OCI-LY1 (cell line): ENCODE measurements at regions not wholly inside any gene's neighbourhood (a gene's known extent, or its start where the extent isn't known, plus 50 kb on each side); places are given as distances from the start of the nearest gene placed in this dataset.

Experiments
- H2AFZ ChIP-seq: fragments of 200-600 bp; sonication (generic), shearing (Covaris generic); 2 replicates; pipeline ENCODE4 v1.6.0; 2014; ENCODE audit warnings: antibody characterized with exemption, mild to moderate bottlenecking, low read length
- H3F3A ChIP-seq: fragments of 200-600 bp; sonication (generic), shearing (Covaris generic); 2 replicates; pipeline ENCODE4 v1.6.0; 2014; ENCODE audit warnings: mild to moderate bottlenecking, antibody characterized with exemption, low read length, moderate library complexity; ENCODE audit not compliant: insufficient read depth
- H3K27ac ChIP-seq: fragments of 200-600 bp; sonication (generic); 2 replicates; pipeline ENCODE4 v1.5.1; 2014; ENCODE audit warnings: low read length, mixed run types, mild to moderate bottlenecking, low read depth; ENCODE audit not compliant: poor library complexity, severe bottlenecking
- H3K27me3 ChIP-seq: fragments of 200-600 bp; sonication (generic); 2 replicates; pipeline ENCODE4 v1.6.0; 2014; ENCODE audit warnings: antibody characterized with exemption, mild to moderate bottlenecking, low read length, moderate library complexity; ENCODE audit not compliant: insufficient read depth
- H3K36me3 ChIP-seq: fragments of 200-600 bp; sonication (generic); 2 replicates; pipeline ENCODE4 v1.6.1; 2014; ENCODE audit warnings: mild to moderate bottlenecking, antibody characterized with exemption, low read length, moderate library complexity, mixed read lengths; ENCODE audit not compliant: insufficient read depth
- H3K4me1 ChIP-seq: fragments of 200-600 bp; sonication (generic); 2 replicates; pipeline ENCODE4 v1.5.1; 2014; ENCODE audit warnings: mild to moderate bottlenecking, low read length, moderate library complexity; ENCODE audit not compliant: insufficient read depth, severe bottlenecking
- H3K4me2 ChIP-seq: fragments of 200-600 bp; sonication (generic), shearing (Covaris generic); 2 replicates; pipeline ENCODE4 v1.6.1; 2014; ENCODE audit warnings: low read length
- H3K4me3 ChIP-seq: fragments of 200-600 bp; sonication (generic); 2 replicates; pipeline ENCODE4 v1.5.1; 2014; ENCODE audit warnings: low read length, low read depth, mild to moderate bottlenecking, mixed read lengths; ENCODE audit not compliant: poor library complexity, severe bottlenecking
- H3K79me2 ChIP-seq: fragments of 200-600 bp; shearing (Covaris generic); 2 replicates; pipeline ENCODE4 v1.6.1; 2016; ENCODE audit warnings: mixed run types, low read length, mixed read lengths; ENCODE audit not compliant: insufficient read depth
- H3K9ac ChIP-seq: fragments of 200-600 bp; sonication (generic), shearing (Covaris generic); 2 replicates; pipeline ENCODE4 v1.6.1; 2014; ENCODE audit warnings: mild to moderate bottlenecking, low read length, mixed read lengths
- H3K9me2 ChIP-seq: fragments of 200-600 bp; sonication (generic), shearing (Covaris generic); 2 replicates; pipeline ENCODE4 v1.6.1; 2014; ENCODE audit warnings: low read depth, mild to moderate bottlenecking, low read length, mixed read lengths
- H3K9me3 ChIP-seq: fragments of 200-600 bp; shearing (Covaris generic); 2 replicates; pipeline ENCODE4 v1.6.1; 2014; ENCODE audit warnings: low read length, mixed read lengths
- H4K20me1 ChIP-seq: fragments of 200-600 bp; sonication (generic), shearing (Covaris generic); 2 replicates; pipeline ENCODE4 v1.6.0; 2016; ENCODE audit warnings: mild to moderate bottlenecking, low read length; ENCODE audit not compliant: insufficient read depth
- CTCF ChIP-seq: fragments of 200-600 bp; sonication (generic), shearing (Covaris generic); IDR thresholded peaks from 2 replicates; pipeline ENCODE4 v1.5.1; 2017; ENCODE audit warnings: mild to moderate bottlenecking, antibody characterized with exemption, low read length, moderate library complexity, mixed read lengths
- EZH2 ChIP-seq: fragments of 200-600 bp; sonication (generic), shearing (Covaris generic); IDR thresholded peaks from 2 replicates; pipeline ENCODE4 v1.8.0; 2017; ENCODE audit warnings: borderline replicate concordance, mixed run types, mild to moderate bottlenecking, antibody characterized with exemption, low read length, moderate library complexity, mixed read lengths

- no peaks in the 10 kb centered on the region for H3K36me3 ChIP-seq
- H3K4me2 ChIP-seq: no peak overlapping the region
Observed at GRCh38 chr11:119525180-119525866, 102.4 kb upstream of the THY1 start.

GRCh38 chr11:119523539-119524157, 100.7 kb upstream of the THY1 start:
- Histone ChIP-seq H3K27me3 (no peaks in the 10 kb centered on the region), H3K79me2 (no peaks in the 10 kb centered on the region), H2AFZ (no peak overlapping the region), H3K9me2 (no peaks in the 10 kb centered on the region), H3K9ac (no peak overlapping the region), H3K4me3 (no peak overlapping the region), H3F3A (no peaks in the 10 kb centered on the region), H4K20me1 (no peaks in the 10 kb centered on the region), H3K27ac (no peak overlapping the region), H3K4me1 (no peaks in the 10 kb centered on the region), H3K36me3 (no peaks in the 10 kb centered on the region), H3K4me2 (no peak overlapping the region), H3K9me3 (no peaks in the 10 kb centered on the region)
- no peak for TF ChIP-seq EZH2
- TF ChIP-seq CTCF: no peak

More at GRCh38 chr11:119525180-119525866, 102.4 kb upstream of the THY1 start:
- Histone ChIP-seq H3K4me1 (no peaks in the 10 kb centered on the region), H3K9me2 (no peaks in the 10 kb centered on the region), H3K9me3 (no peaks in the 10 kb centered on the region), H3K79me2 (no peaks in the 10 kb centered on the region), H4K20me1 (no peaks in the 10 kb centered on the region), H3F3A (no peaks in the 10 kb centered on the region), H3K9ac (no peak overlapping the region), H2AFZ (no peak overlapping the region), H3K27me3 (no peaks in the 10 kb centered on the region), H3K27ac (no peak overlapping the region), H3K4me3 (no peak overlapping the region)
- no peak for TF ChIP-seq CTCF
- no peak for TF ChIP-seq EZH2

- no peaks in the 10 kb centered on the region for H3K9me3 ChIP-seq
- H3K9me2 ChIP-seq: no peaks in the 10 kb centered on the region
- no peaks in the 10 kb centered on the region for H3F3A ChIP-seq
- no peak overlapping the region for H3K27ac ChIP-seq
- H3K4me3 ChIP-seq: no peak overlapping the region
- TF ChIP-seq CTCF (no peak), EZH2 (no peak)
- H3K36me3 ChIP-seq: no peaks in the 10 kb centered on the region
- no peaks in the 10 kb centered on the region for H3K79me2 ChIP-seq
- H4K20me1 ChIP-seq: no peaks in the 10 kb centered on the region
- H2AFZ ChIP-seq: no peak overlapping the region
- H3K27me3 ChIP-seq: no peaks in the 10 kb centered on the region
- H3K4me1 ChIP-seq: no peaks in the 10 kb centered on the region
- no peak overlapping the region for H3K9ac ChIP-seq
- H3K4me2 ChIP-seq: no peak overlapping the region
Observed at GRCh38 chr11:119522609-119523008, 99.6 kb upstream of the THY1 start.
